Muscle of leg (tissue), 3 donors: ENCODE measurements at regions not wholly inside any gene's neighbourhood (a gene's known extent, or its start where the extent isn't known, plus 50 kb on each side); places are given as distances from the start of the nearest gene placed in this dataset.

Experiments used
- DNase-seq: peaks from one replicate; pipeline ENCODE4 v3.0.0; 2013
- H3K27ac ChIP-seq: one replicate; pipeline ENCODE4 v1.5.1; 2013; ENCODE audit warnings: mild to moderate bottlenecking, low read length, control low read depth
- H3K27me3 ChIP-seq: one replicate; pipeline ENCODE4 v1.6.1; 2013; ENCODE audit warnings: low read length; ENCODE audit not compliant: control insufficient read depth, insufficient read depth
- H3K36me3 ChIP-seq: one replicate; pipeline ENCODE4 v1.6.1; 2013; ENCODE audit warnings: low read length; ENCODE audit not compliant: control insufficient read depth, insufficient read depth
- H3K4me1 ChIP-seq: one replicate; pipeline ENCODE4 v1.6.1; 2013; ENCODE audit warnings: low read length; ENCODE audit not compliant: control insufficient read depth, insufficient read depth
- H3K4me3 ChIP-seq: one replicate; pipeline ENCODE4 v1.5.1; 2013; ENCODE audit warnings: low read length, control low read depth
- H3K9me3 ChIP-seq: replicated peaks from 2 replicates; pipeline ENCODE4 v1.6.1; 2013; ENCODE audit warnings: low read depth, low read length; ENCODE audit not compliant: control insufficient read depth
- WGBS: methylation state at CpG from one replicate; pipeline ENCODE4 v1.1.5; 2013; ENCODE audit warnings: missing lambda C conversion rate; ENCODE audit not compliant: insufficient coverage; 5-methylcytosine and 5-hydroxymethylcytosine counted together

- Histone ChIP-seq H3K9me3 (no peaks in the 10 kb centered on the region), H3K4me3 (no peak overlapping the region), H3K4me1 (no peaks in the 10 kb centered on the region), H3K27ac (no peak overlapping the region), H3K36me3 (no peaks in the 10 kb centered on the region), H3K27me3 (no peaks in the 10 kb centered on the region)
- WGBS = 75% methylated on average over 2 of the region's 3 CpGs
- DNase-seq = no peak
These were observed 379.2 kb upstream of the CELF4 start for GRCh38 chr18:37944700-37945270.

- DNase-seq = no peak
- Histone ChIP-seq H3K9me3 (no peaks in the 10 kb centered on the region), H3K27me3 (no peaks in the 10 kb centered on the region), H3K27ac (no peak overlapping the region), H3K4me3 (no peak overlapping the region), H3K36me3 (no peaks in the 10 kb centered on the region), H3K4me1 (no peaks in the 10 kb centered on the region)
- 57% methylated on average over 4 of the region's 6 CpGs for WGBS
These were observed 371.7 kb upstream of the CELF4 start for GRCh38 chr18:37937287-37937686.

GRCh38 chr18:37935086-37935485 lies 369.5 kb upstream of the CELF4 start:
- Histone ChIP-seq H3K9me3 (no peaks in the 10 kb centered on the region), H3K27me3 (no peaks in the 10 kb centered on the region), H3K27ac (no peak overlapping the region), H3K4me3 (no peak overlapping the region), H3K4me1 (no peaks in the 10 kb centered on the region), H3K36me3 (no peaks in the 10 kb centered on the region)
- 78% methylated on average over 2 of the region's 2 CpGs for WGBS
- DNase-seq = no peak

GRCh38 chr18:37930640-37931039 lies 365.0 kb upstream of the CELF4 start:
- H3K4me3 ChIP-seq = no peak overlapping the region

GRCh38 chr18:37922162-37922561 lies 356.6 kb upstream of the CELF4 start:
- Histone ChIP-seq H3K27ac (no peak overlapping the region), H3K27me3 (no peaks in the 10 kb centered on the region), H3K9me3 (no peaks in the 10 kb centered on the region), H3K36me3 (no peaks in the 10 kb centered on the region), H3K4me1 (no peaks in the 10 kb centered on the region), H3K4me3 (no peak overlapping the region)
- DNase-seq = no peak

More at GRCh38 chr18:37930640-37931039, 365.0 kb upstream of the CELF4 start:
- no peaks in the 10 kb centered on the region for H3K27me3 ChIP-seq
- no peak for DNase-seq
- H3K36me3 ChIP-seq = no peaks in the 10 kb centered on the region
- no CpG with 5 or more reads among the region's 4 CpGs for WGBS
- no peaks in the 10 kb centered on the region for H3K9me3 ChIP-seq
- H3K27ac ChIP-seq = no peak overlapping the region
- H3K4me1 ChIP-seq = no peaks in the 10 kb centered on the region

GRCh38 chr18:37920865-37921264 lies 355.3 kb upstream of the CELF4 start:
- no peaks in the 10 kb centered on the region for H3K9me3 ChIP-seq
- no peak for DNase-seq
- no peaks in the 10 kb centered on the region for H3K27me3 ChIP-seq
- H3K36me3 ChIP-seq = no peaks in the 10 kb centered on the region
- H3K4me3 ChIP-seq = no peak overlapping the region
- WGBS = no CpG with 5 or more reads among the region's 4 CpGs
- no peak overlapping the region for H3K27ac ChIP-seq
- no peaks in the 10 kb centered on the region for H3K4me1 ChIP-seq

GRCh38 chr18:37913051-37913450 lies 347.5 kb upstream of the CELF4 start:
- no peak overlapping the region for H3K27ac ChIP-seq
- H3K27me3 ChIP-seq = no peaks in the 10 kb centered on the region
- no peaks in the 10 kb centered on the region for H3K4me1 ChIP-seq
- no peak for DNase-seq
- no peaks in the 10 kb centered on the region for H3K9me3 ChIP-seq
- no peaks in the 10 kb centered on the region for H3K36me3 ChIP-seq
- WGBS = no CpG with 5 or more reads among the region's 1 CpG
- H3K4me3 ChIP-seq = no peak overlapping the region

- no peak for DNase-seq
- 75% methylated on average over 2 of the region's 2 CpGs for WGBS
- no peak overlapping the region for H3K4me3 ChIP-seq
- no peaks in the 10 kb centered on the region for H3K4me1 ChIP-seq
- H3K36me3 ChIP-seq = no peaks in the 10 kb centered on the region
- no peaks in the 10 kb centered on the region for H3K27me3 ChIP-seq
- H3K9me3 ChIP-seq = no peaks in the 10 kb centered on the region
- H3K27ac ChIP-seq = no peak overlapping the region
These were observed 336.7 kb upstream of the CELF4 start for GRCh38 chr18:37902344-37902743.

- 0% methylated on average over 1 of the region's 2 CpGs for WGBS
- no peaks in the 10 kb centered on the region for H3K4me1 ChIP-seq
- H3K27me3 ChIP-seq = no peaks in the 10 kb centered on the region
- no peak overlapping the region for H3K27ac ChIP-seq
- no peaks in the 10 kb centered on the region for H3K9me3 ChIP-seq
- H3K4me3 ChIP-seq = no peak overlapping the region
- DNase-seq = no peak
- H3K36me3 ChIP-seq = no peaks in the 10 kb centered on the region
These were observed 334.7 kb upstream of the CELF4 start for GRCh38 chr18:37900326-37900725.

- DNase-seq = no peak
- H3K27ac ChIP-seq = no peak overlapping the region
- no peaks in the 10 kb centered on the region for H3K27me3 ChIP-seq
- WGBS = 20% methylated on average over 1 of the region's 5 CpGs
- no peaks in the 10 kb centered on the region for H3K36me3 ChIP-seq
- H3K4me1 ChIP-seq = no peaks in the 10 kb centered on the region
- H3K9me3 ChIP-seq = no peaks in the 10 kb centered on the region
- H3K4me3 ChIP-seq = no peak overlapping the region
These were observed 324.4 kb upstream of the CELF4 start for GRCh38 chr18:37889963-37890362.

- Histone ChIP-seq H3K36me3 (no peaks in the 10 kb centered on the region), H3K27ac (no peak overlapping the region), H3K4me3 (no peak overlapping the region), H3K4me1 (no peaks in the 10 kb centered on the region), H3K27me3 (no peaks in the 10 kb centered on the region), H3K9me3 (peaks cover 7% of the 10 kb centered on the region)
- WGBS = 71% methylated on average over 1 of the region's 1 CpG
- no peak for DNase-seq
These were observed 309.1 kb upstream of the CELF4 start for GRCh38 chr18:37874721-37875120.
